H1 (cell line): ENCODE measurements at regions not wholly inside any gene's neighbourhood (a gene's known extent, or its start where the extent isn't known, plus 50 kb on each side); places are given as distances from the start of the nearest gene placed in this dataset.

Experiments
- CTCF ChIA-PET: fragments of 300-600 bp; sonication (Branson Sonifier 250); formaldehyde crosslinking; loops from one replicate; lab custom pipeline; 2021; ENCODE audit not compliant: partially characterized antibody; lab: Charles Lee
- POLR2A ChIA-PET: fragments of 300-600 bp; sonication (Branson Sonifier 250); formaldehyde crosslinking; loops from one replicate; lab custom pipeline; 2021; ENCODE audit warnings: inconsistent platforms; ENCODE audit not compliant: partially characterized antibody; lab: Charles Lee
- DNase-seq, 2 experiments: peaks; one replicate each; pipeline versions ENCODE4 v3.0.0 to v3.0.0-alpha.2; 2010 to 2022; ENCODE audit warnings: low spot score in 2 of 2, low read depth in 1 of 2, mixed read lengths in 1 of 2
- FAIRE-seq: peaks from 2 replicates; lab custom pipeline; 2011; peaks lifted over from hg19 to GRCh38; lab: Jason Lieb, UNC
- H2AFZ ChIP-seq: 2 replicates; pipeline ENCODE4 v1.8.1; 2012; ENCODE audit warnings: low read length, inconsistent platforms
- H2AK5ac ChIP-seq: 2 replicates; pipeline ENCODE4 v1.6.1; 2013; ENCODE audit warnings: low read depth, low read length
- H2BK120ac ChIP-seq: replicated peaks from 2 replicates; pipeline ENCODE3; 2013; ENCODE audit warnings: low read depth, low read length, inconsistent platforms
- H2BK12ac ChIP-seq: 2 replicates; pipeline ENCODE4 v1.6.1; 2013; ENCODE audit warnings: low read depth, low read length
- H2BK15ac ChIP-seq: 2 replicates; pipeline ENCODE4 v1.6.1; 2013; ENCODE audit warnings: low read length
- H2BK20ac ChIP-seq: 2 replicates; pipeline ENCODE4 v1.6.1; 2013; ENCODE audit warnings: low read length
- H2BK5ac ChIP-seq: 2 replicates; pipeline ENCODE4 v1.6.1; 2013; ENCODE audit warnings: low read depth, low read length
- H3K14ac ChIP-seq: 2 replicates; pipeline ENCODE4 v1.6.1; 2013; ENCODE audit warnings: inconsistent platforms; ENCODE audit not compliant: insufficient read length
- H3K18ac ChIP-seq: 2 replicates; pipeline ENCODE4 v1.6.1; 2013; ENCODE audit warnings: low read length; ENCODE audit errors: extremely low read depth
- H3K23ac ChIP-seq: 2 replicates; pipeline ENCODE4 v1.6.1; 2013; ENCODE audit warnings: inconsistent platforms; ENCODE audit not compliant: insufficient read length
- H3K23me2 ChIP-seq: 2 replicates; pipeline ENCODE4 v1.6.1; 2013; ENCODE audit warnings: low read depth, low read length
- H3K27ac ChIP-seq: 2 replicates; pipeline ENCODE4 v1.6.1; 2011; ENCODE audit warnings: low read depth, low read length, inconsistent platforms
- H3K27me3 ChIP-seq, 4 experiments: replicated peaks in 1 of 4; 1 replicate in 1 of 4; 2 replicates in 3 of 4; pipeline versions ENCODE4 v1.6.1 to v1.8.1; 2011 to 2013; ENCODE audit warnings: low read length in 3 of 4, mild to moderate bottlenecking in 3 of 4, inconsistent platforms in 2 of 4, mixed read lengths in 2 of 4, moderate library complexity in 1 of 4; ENCODE audit not compliant: control insufficient read depth in 3 of 4, insufficient read depth in 3 of 4; ENCODE audit errors: extremely low read depth in 1 of 4
- H3K36me3 ChIP-seq, 4 experiments: 2 replicates each; pipeline versions ENCODE4 v1.6.1 to v1.8.1; 2011 to 2013; ENCODE audit warnings: mild to moderate bottlenecking in 4 of 4, low read length in 3 of 4, moderate library complexity in 2 of 4, control low read depth in 1 of 4, inconsistent platforms in 1 of 4; ENCODE audit not compliant: insufficient read depth in 4 of 4, control insufficient read depth in 2 of 4
- H3K4ac ChIP-seq: replicated peaks from 2 replicates; pipeline ENCODE3; 2013; ENCODE audit warnings: low read length, low read depth, mixed read lengths, inconsistent platforms; ENCODE audit not compliant: insufficient read length
- H3K4me1 ChIP-seq, 4 experiments: replicated peaks in 1 of 4; 1 replicate in 1 of 4; 2 replicates in 3 of 4; pipeline versions ENCODE4 v1.6.1 to v1.8.1; 2011 to 2013; ENCODE audit warnings: low read length in 3 of 4, inconsistent platforms in 2 of 4, mixed read lengths in 1 of 4; ENCODE audit not compliant: insufficient read depth in 4 of 4, control insufficient read depth in 3 of 4
- H3K4me2 ChIP-seq, 2 experiments: 2 replicates each; pipeline versions ENCODE4 v1.6.1 to v1.8.1; 2011 to 2013; ENCODE audit warnings: low read depth in 2 of 2, low read length in 2 of 2, control low read depth in 1 of 2, inconsistent platforms in 1 of 2, mild to moderate bottlenecking in 1 of 2; ENCODE audit not compliant: insufficient read depth in 1 of 2
- H3K4me3 ChIP-seq, 4 experiments: fragments of 200-600, 300-600 bp in 1 of 4; sonication (generic), shearing (Covaris generic), sonication (Bioruptor Twin) in 1 of 4; 2 replicates each; pipeline versions ENCODE4 v1.5.1 to v1.8.1; 2011 to 2016; ENCODE audit warnings: low read length in 4 of 4, low read depth in 3 of 4, control low read depth in 2 of 4, inconsistent platforms in 2 of 4, mild to moderate bottlenecking in 2 of 4, mixed read lengths in 1 of 4, moderate library complexity in 1 of 4; ENCODE audit not compliant: insufficient read depth in 2 of 4; ENCODE audit errors: extremely low read depth in 1 of 4
- H3K56ac ChIP-seq: replicated peaks from 2 replicates; pipeline ENCODE3; 2013; ENCODE audit warnings: low read depth, mild to moderate bottlenecking, mixed read lengths, low read length, inconsistent platforms; ENCODE audit not compliant: insufficient read length
- H3K79me1 ChIP-seq: 2 replicates; pipeline ENCODE4 v1.6.1; 2013; ENCODE audit warnings: low read depth, low read length, control low read depth
- H3K79me2 ChIP-seq, 2 experiments: 2 replicates each; pipeline versions ENCODE4 v1.6.1 to v1.8.1; 2012 to 2013; ENCODE audit warnings: low read length in 2 of 2, mild to moderate bottlenecking in 2 of 2, inconsistent platforms in 1 of 2; ENCODE audit not compliant: insufficient read depth in 2 of 2, control insufficient read depth in 1 of 2
- H3K9ac ChIP-seq, 4 experiments: replicated peaks in 1 of 4; 1 replicate in 1 of 4; 2 replicates in 3 of 4; pipeline versions ENCODE4 v1.6.1 to v1.8.1; 2011 to 2013; ENCODE audit warnings: low read depth in 3 of 4, low read length in 3 of 4, control low read depth in 2 of 4, mild to moderate bottlenecking in 2 of 4, moderate library complexity in 2 of 4, inconsistent platforms in 1 of 4; ENCODE audit errors: extremely low read depth in 1 of 4
- H3K9me3 ChIP-seq, 2 experiments: 2 replicates each; pipeline versions ENCODE4 v1.6.1 to v1.8.1; 2012 to 2013; ENCODE audit warnings: mild to moderate bottlenecking in 2 of 2, moderate library complexity in 2 of 2, control low read depth in 1 of 2, inconsistent platforms in 1 of 2, low read depth in 1 of 2, low read length in 1 of 2, mixed read lengths in 1 of 2; ENCODE audit not compliant: insufficient read depth in 2 of 2
- H4K20me1 ChIP-seq, 2 experiments: replicated peaks in 1 of 2; 2 replicates each; pipeline versions ENCODE3 to v1.8.1; 2011 to 2013; ENCODE audit warnings: inconsistent platforms in 2 of 2, low read length in 2 of 2, mild to moderate bottlenecking in 1 of 2; ENCODE audit not compliant: insufficient read depth in 2 of 2, control insufficient read depth in 1 of 2
- H4K5ac ChIP-seq: 2 replicates; pipeline ENCODE4 v1.6.1; 2013; ENCODE audit warnings: low read length, low read depth, mixed read lengths, inconsistent platforms; ENCODE audit not compliant: insufficient read length
- H4K8ac ChIP-seq: 2 replicates; pipeline ENCODE4 v1.8.0; 2013; ENCODE audit warnings: mild to moderate bottlenecking, moderate library complexity, low read length, inconsistent platforms; ENCODE audit not compliant: insufficient read depth; ENCODE audit errors: extremely low read depth
- H4K91ac ChIP-seq: replicated peaks from 2 replicates; pipeline ENCODE3; 2013; ENCODE audit warnings: low read length, mixed read lengths, inconsistent platforms; ENCODE audit not compliant: insufficient read length
- BCL11A ChIP-seq, 2 experiments: IDR thresholded peaks; one replicate each; pipeline ENCODE4 v1.6.1; 2011; ENCODE audit warnings: low read depth in 2 of 2, low read length in 2 of 2, mild to moderate bottlenecking in 2 of 2
- CTBP2 ChIP-seq: IDR thresholded peaks from 2 replicates; pipeline ENCODE4 v1.7.0; 2011; ENCODE audit warnings: borderline replicate concordance, mild to moderate bottlenecking, moderate library complexity, mixed read lengths, low read length; ENCODE audit not compliant: insufficient read depth, insufficient read length
- EZH2 ChIP-seq: fragments of 200-600 bp; sonication (generic); IDR thresholded peaks from 2 replicates; pipeline ENCODE4 v1.7.1; 2012; ENCODE audit warnings: low read depth, mild to moderate bottlenecking, moderate library complexity, low read length, inconsistent platforms; ENCODE audit not compliant: severe bottlenecking
- FOSL1 ChIP-seq: IDR thresholded peaks from 2 replicates; pipeline ENCODE4 v1.6.1; 2011; ENCODE audit warnings: mild to moderate bottlenecking, low read depth, low read length, moderate library complexity; ENCODE audit not compliant: insufficient read depth
- HDAC2 ChIP-seq, 2 experiments: fragments of 300-600 bp in 1 of 2; sonication (generic) in 1 of 2; IDR thresholded peaks; 2 replicates each; pipeline ENCODE4 v1.6.1; 2011 to 2012; ENCODE audit warnings: low read depth in 2 of 2, low read length in 2 of 2, mild to moderate bottlenecking in 2 of 2, moderate library complexity in 2 of 2, borderline replicate concordance in 1 of 2, inconsistent platforms in 1 of 2
- KDM4A ChIP-seq: IDR thresholded peaks from one replicate; pipeline ENCODE4 v1.7.1; 2012; ENCODE audit warnings: low read depth, mild to moderate bottlenecking, moderate library complexity, low read length, inconsistent platforms; ENCODE audit not compliant: severe bottlenecking
- RAD21 ChIP-seq, 2 experiments: IDR thresholded peaks in 1 of 2; conservative IDR thresholded peaks in 1 of 2; 2 replicates each; pipeline ENCODE4 v1.6.1; 2011; ENCODE audit warnings: low read depth in 2 of 2, low read length in 2 of 2, improper control_type of control experiment in 1 of 2, inconsistent platforms in 1 of 2, mild to moderate bottlenecking in 1 of 2, moderate library complexity in 1 of 2
- RFX5 ChIP-seq: IDR thresholded peaks from 2 replicates; pipeline ENCODE4 v1.6.1; 2011; ENCODE audit warnings: low read depth, low read length, improper control_type of control experiment, borderline replicate concordance
- SIRT6 ChIP-seq: IDR thresholded peaks from one replicate; pipeline ENCODE4 v1.7.1; 2012; ENCODE audit warnings: low read length, inconsistent platforms
- SP1 ChIP-seq: IDR thresholded peaks from 2 replicates; pipeline ENCODE4 v1.6.1; 2011; ENCODE audit warnings: low read depth, low read length
- TAF1 ChIP-seq: IDR thresholded peaks from 2 replicates; pipeline ENCODE4 v1.6.1; 2011; ENCODE audit warnings: mild to moderate bottlenecking, low read depth, low read length
- WGBS, 2 experiments: shearing (Covaris generic) in 1 of 2; methylation state at CpG; one replicate each; pipeline versions ENCODE4 v1.1.6 to v1.1.7; 2013 to 2015; ENCODE audit warnings: low lambda C conversion rate in 2 of 2, mixed read lengths in 2 of 2, inconsistent platforms in 1 of 2, low coverage in 1 of 2, missing lambda C conversion rate in 1 of 2; ENCODE audit not compliant: insufficient replicate concordance in 2 of 2, insufficient coverage in 1 of 2, insufficient read length in 1 of 2; ENCODE audit errors: extremely low coverage in 1 of 2, missing lambda C conversion rate in 1 of 2; 5-methylcytosine and 5-hydroxymethylcytosine counted together
- TF ChIP-seq, protein P1 (sequence below): IDR thresholded peaks from 2 replicates; pipeline ENCODE4 v1.6.1; 2011; ENCODE audit warnings: low read depth, mild to moderate bottlenecking, low read length; ENCODE audit not compliant: insufficient read depth

DNA sequence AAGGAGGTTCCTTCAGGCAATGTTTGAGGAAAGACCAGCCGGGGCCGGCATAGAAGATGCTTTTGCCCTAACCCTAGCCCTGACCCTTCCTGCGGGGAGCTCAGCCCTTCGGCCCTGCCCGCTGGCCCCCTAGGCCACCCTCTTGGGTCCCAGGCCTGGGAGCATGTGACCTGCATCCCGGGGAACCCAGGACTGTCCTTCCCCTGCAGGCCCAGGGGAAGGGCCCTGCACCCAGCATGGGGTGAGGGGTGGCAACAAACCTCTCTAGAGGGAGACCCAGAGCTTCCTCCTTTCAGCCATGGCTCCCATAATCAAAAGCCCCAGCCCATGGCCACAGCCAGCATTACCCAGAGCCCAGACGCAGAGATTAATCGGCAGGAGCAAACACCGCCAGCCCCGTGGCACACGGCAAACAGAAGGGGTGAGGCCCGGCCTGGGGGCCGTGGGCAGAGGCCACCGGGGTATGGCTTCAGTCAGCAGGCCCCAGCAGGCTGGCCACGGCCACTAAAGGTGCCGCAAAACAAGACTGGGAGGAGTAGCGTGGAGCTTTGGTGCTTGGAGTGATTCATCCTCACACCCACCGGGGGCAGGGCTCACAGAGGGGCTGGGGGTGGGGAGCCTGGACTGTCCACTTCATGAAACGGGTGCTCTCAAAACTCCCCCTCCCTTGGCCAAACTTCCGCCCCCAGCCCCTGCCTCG lies 61.6 kb upstream of the HPCAL1 start:
- Histone ChIP-seq H3K23me2 (no peaks in the 10 kb centered on the region), H2BK5ac (no peak overlapping the region), H4K5ac (no peak overlapping the region), H3K79me1 (no peaks in the 10 kb centered on the region), H3K27ac (no peak overlapping the region), H3K27me3 (no peaks in the 10 kb centered on the region), H4K20me1 (peaks cover 0 to 1% of the 10 kb centered on the region in 2 experiments), H3K4ac (no peak overlapping the region), H3K14ac (no peak overlapping the region), H3K79me2 (no peaks in the 10 kb centered on the region), H3K56ac (no peak overlapping the region), H2BK12ac (no peak overlapping the region), H2AFZ (no peak overlapping the region), H3K36me3 (no peaks in the 10 kb centered on the region), H3K18ac (no peak overlapping the region), H2AK5ac (no peak overlapping the region), H3K9me3 (no peaks in the 10 kb centered on the region), H2BK20ac (no peak overlapping the region), H3K23ac (no peak overlapping the region), H3K9ac (no peak overlapping the region), H4K91ac (no peak overlapping the region), H3K4me1 (0 out of 7 replicates have a peak, but pooled peaks cover 0 to 3% (median 0%) of the 10 kb centered on the region in 4 experiments), H2BK15ac (no peak overlapping the region), H4K8ac (no peak overlapping the region), H3K4me2 (no peak overlapping the region), H3K4me3 (no peak overlapping the region), H2BK120ac (no peak overlapping the region)
- DNase-seq (no peak), FAIRE-seq (no peak)
- 80% methylated on average over 13 of the region's 21 CpGs; no CpG with 5 or more reads in 1 of the 2 experiments for WGBS, 2 experiments
- POLR2A ChIA-PET, result no interaction called here
- CTCF ChIA-PET, result interaction anchor here (0.6 to 9.3 kb wide), 7 partner anchors 11 to 194 kb away, joined by 3 to 95 read pairs (median 3); no protein-coding TSS in a partner anchor
- TF ChIP-seq RFX5 (no peak), SIRT6 (no peak), RAD21 (IDR thresholded peaks at IDR 0.05 in 1 of 2, conservative IDR thresholded peaks at IDR 0.05 in 1 of 2; ENCODE audit: low read depth in 2 of 2, low read length in 2 of 2) (no peak), BCL11A (IDR thresholded peaks at IDR 0.05; ENCODE audit: low read depth in 2 of 2, low read length in 2 of 2) (no peak), SP1 (no peak), HDAC2 (IDR thresholded peaks at IDR 0.05; ENCODE audit: borderline replicate concordance in 1 of 2, low read depth in 2 of 2, low read length in 2 of 2) (no peak), FOSL1 (no peak), TAF1 (no peak), CTBP2 (no peak), KDM4A (no peak), EZH2 (no peak)
- TF ChIP-seq, protein P1, sequence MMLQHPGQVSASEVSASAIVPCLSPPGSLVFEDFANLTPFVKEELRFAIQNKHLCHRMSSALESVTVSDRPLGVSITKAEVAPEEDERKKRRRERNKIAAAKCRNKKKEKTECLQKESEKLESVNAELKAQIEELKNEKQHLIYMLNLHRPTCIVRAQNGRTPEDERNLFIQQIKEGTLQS, result no peak
